HG03457 (cell line): ENCODE measurements at regions not wholly inside any gene's neighbourhood (a gene's known extent, or its start where the extent isn't known, plus 50 kb on each side); places are given as distances from the start of the nearest gene placed in this dataset.

ENCODE experiments used
- ATAC-seq: cut with Tn5 transposase; IDR thresholded peaks from one replicate; pipeline ENCODE4 v1.9.1; 2021; ENCODE audit warnings: moderate number of reproducible peaks; ENCODE audit not compliant: unreplicated experiment

GRCh38 chr12:78483767-78484315 is 380.7 kb upstream of the SYT1 start:
- no peak for ATAC-seq

GRCh38 chr12:78489990-78490389 is 374.6 kb upstream of the SYT1 start:
- ATAC-seq = no peak

GRCh38 chr12:78490861-78491260 is 373.7 kb upstream of the SYT1 start:
- ATAC-seq = no peak

GRCh38 chr12:78494911-78495310 is 369.7 kb upstream of the SYT1 start:
- no peak for ATAC-seq

- ATAC-seq = no peak
These were observed 362.7 kb upstream of the SYT1 start for GRCh38 chr12:78501825-78502224.

- no peak for ATAC-seq
These were observed 345.2 kb upstream of the SYT1 start for GRCh38 chr12:78519422-78519821.

GRCh38 chr12:78530100-78530765 is 334.3 kb upstream of the SYT1 start:
- ATAC-seq = no peak

GRCh38 chr12:78531831-78532458 is 332.6 kb upstream of the SYT1 start:
- no peak for ATAC-seq

- no peak for ATAC-seq
These were observed 330.3 kb upstream of the SYT1 start for GRCh38 chr12:78534311-78534710.

GRCh38 chr12:78540606-78541336 is 323.8 kb upstream of the SYT1 start:
- no peak for ATAC-seq

GRCh38 chr12:78550831-78551230 is 313.7 kb upstream of the SYT1 start:
- no peak for ATAC-seq

GRCh38 chr12:78555802-78556201 is 308.8 kb upstream of the SYT1 start:
- no peak for ATAC-seq

- no peak for ATAC-seq
These were observed 307.9 kb upstream of the SYT1 start for GRCh38 chr12:78556651-78557050.

GRCh38 chr12:78559416-78559815 is 305.2 kb upstream of the SYT1 start:
- ATAC-seq = no peak

GRCh38 chr12:78559886-78560285 is 304.7 kb upstream of the SYT1 start:
- no peak for ATAC-seq

GRCh38 chr12:78560633-78561032 is 303.9 kb upstream of the SYT1 start:
- ATAC-seq = no peak

- no peak for ATAC-seq
These were observed 302.0 kb upstream of the SYT1 start for GRCh38 chr12:78562368-78563205.

GRCh38 chr12:78563826-78564225 is 300.7 kb upstream of the SYT1 start:
- ATAC-seq = no peak

GRCh38 chr12:78566456-78566855 is 298.1 kb upstream of the SYT1 start:
- no peak for ATAC-seq

- ATAC-seq = no peak
These were observed 296.1 kb upstream of the SYT1 start for GRCh38 chr12:78568321-78569020.
